HCT116 (cell line): ENCODE measurements at regions not wholly inside any gene's neighbourhood (a gene's known extent, or its start where the extent isn't known, plus 50 kb on each side); places are given as distances from the start of the nearest gene placed in this dataset.

ENCODE experiments used
- EGR1 ChIP-seq: IDR thresholded peaks from 2 replicates; pipeline ENCODE4 v1.6.1; 2012; ENCODE audit warnings: low read depth
- EZH2 ChIP-seq: fragments of 200-600 bp; sonication (generic); IDR thresholded peaks from 2 replicates; pipeline ENCODE4 v1.6.1; 2017; ENCODE audit warnings: antibody characterized with exemption, mixed run types
- JUND ChIP-seq: IDR thresholded peaks from 2 replicates; pipeline ENCODE4 v1.6.1; 2012
- POLR2A ChIP-seq: IDR thresholded peaks from 2 replicates; pipeline ENCODE4 v1.7.0; 2011; ENCODE audit warnings: borderline replicate concordance; ENCODE audit not compliant: insufficient read depth, insufficient read length; ENCODE audit errors: extremely low read depth
- RAD21 ChIP-seq: IDR thresholded peaks from 2 replicates; pipeline ENCODE4 v1.6.1; 2012; ENCODE audit warnings: low read depth, mild to moderate bottlenecking
- SRF ChIP-seq: IDR thresholded peaks from 2 replicates; pipeline ENCODE4 v1.6.1; 2012; ENCODE audit warnings: low read depth
- TF ChIP-seq, protein P1 (sequence below), 3 experiments: fragments of 200-600 bp in 1 of 3; sonication (generic) in 1 of 3; IDR thresholded peaks in 2 of 3; conservative IDR thresholded peaks in 1 of 3; 2 replicates each; pipeline ENCODE4 v1.5.1; 2012 to 2017; ENCODE audit warnings: low read depth in 2 of 3, low read length in 2 of 3, antibody characterized with exemption in 1 of 3, borderline replicate concordance in 1 of 3, control low read depth in 1 of 3, mild to moderate bottlenecking in 1 of 3, mixed read lengths in 1 of 3, mixed run types in 1 of 3, moderate library complexity in 1 of 3; ENCODE audit not compliant: insufficient read depth in 1 of 3

DNA sequence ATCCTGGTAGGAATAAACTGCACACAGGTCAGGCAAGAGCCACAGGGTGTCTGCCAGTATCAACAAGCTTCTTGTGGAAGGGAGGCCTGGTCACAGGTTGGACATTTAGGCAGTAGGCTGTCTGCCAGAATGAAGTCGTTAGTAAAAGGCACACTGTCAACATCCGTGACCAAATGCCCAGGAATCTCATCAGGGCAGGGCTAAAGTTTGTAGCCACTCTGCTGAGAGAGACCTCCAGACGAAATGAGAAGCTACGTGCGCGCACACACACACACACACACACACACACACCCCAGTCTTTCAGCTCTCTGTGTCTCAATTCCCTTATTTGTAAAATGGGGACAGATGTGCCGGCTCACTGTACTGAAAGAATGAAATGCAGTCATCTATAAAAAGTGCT lies 408.7 kb upstream of the ZFP42 start:
- TF ChIP-seq EZH2: no peak
- TF ChIP-seq, protein P1, sequence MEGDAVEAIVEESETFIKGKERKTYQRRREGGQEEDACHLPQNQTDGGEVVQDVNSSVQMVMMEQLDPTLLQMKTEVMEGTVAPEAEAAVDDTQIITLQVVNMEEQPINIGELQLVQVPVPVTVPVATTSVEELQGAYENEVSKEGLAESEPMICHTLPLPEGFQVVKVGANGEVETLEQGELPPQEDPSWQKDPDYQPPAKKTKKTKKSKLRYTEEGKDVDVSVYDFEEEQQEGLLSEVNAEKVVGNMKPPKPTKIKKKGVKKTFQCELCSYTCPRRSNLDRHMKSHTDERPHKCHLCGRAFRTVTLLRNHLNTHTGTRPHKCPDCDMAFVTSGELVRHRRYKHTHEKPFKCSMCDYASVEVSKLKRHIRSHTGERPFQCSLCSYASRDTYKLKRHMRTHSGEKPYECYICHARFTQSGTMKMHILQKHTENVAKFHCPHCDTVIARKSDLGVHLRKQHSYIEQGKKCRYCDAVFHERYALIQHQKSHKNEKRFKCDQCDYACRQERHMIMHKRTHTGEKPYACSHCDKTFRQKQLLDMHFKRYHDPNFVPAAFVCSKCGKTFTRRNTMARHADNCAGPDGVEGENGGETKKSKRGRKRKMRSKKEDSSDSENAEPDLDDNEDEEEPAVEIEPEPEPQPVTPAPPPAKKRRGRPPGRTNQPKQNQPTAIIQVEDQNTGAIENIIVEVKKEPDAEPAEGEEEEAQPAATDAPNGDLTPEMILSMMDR (IDR thresholded peaks at IDR 0.05 in 2 of 3, conservative IDR thresholded peaks at IDR 0.05 in 1 of 3; ENCODE audit: borderline replicate concordance in 1 of 3, insufficient read depth in 1 of 3, low read depth in 2 of 3, low read length in 2 of 3): no peak
- peak; percentile 25; the same call in 1 of the 2 replicates for TF ChIP-seq RAD21
- TF ChIP-seq JUND: 0 out of 2 replicates have a peak, but pooled peaks have one; percentile 24
- no peak for TF ChIP-seq POLR2A
- peak; percentile 71 for TF ChIP-seq SRF
- no peak for TF ChIP-seq EGR1
